ENCODE measurements at regions not wholly inside any gene's neighbourhood (a gene's known extent, or its start where the extent isn't known, plus 50 kb on each side); places are given as distances from the start of the nearest gene placed in this dataset.

DNA sequence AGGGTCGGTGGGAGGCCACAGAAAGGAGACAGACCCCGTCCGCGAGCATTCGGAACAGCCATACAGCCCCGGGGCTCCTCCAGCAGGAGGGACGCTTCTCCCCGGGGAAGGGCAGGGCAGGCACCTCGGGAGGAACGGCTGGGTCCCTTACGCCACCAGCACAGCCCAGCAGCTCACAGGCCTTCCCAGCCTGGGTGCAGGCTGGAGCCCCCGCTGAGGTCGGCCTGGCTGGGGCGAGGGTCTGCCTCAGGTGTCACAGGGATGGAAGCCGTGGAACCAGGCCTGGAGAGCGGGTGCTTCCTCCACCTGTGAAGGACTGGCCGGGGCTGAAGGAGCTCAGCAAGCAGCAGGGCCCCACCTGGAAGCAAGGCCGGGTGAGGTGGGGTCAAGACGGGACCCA lies 732.3 kb downstream of the BRD1 start:
- no peak overlapping the region for H3K27ac ChIP-seq
- no peak overlapping the region for H3K4me3 ChIP-seq
- DNase-seq (ENCODE audit: low read depth, low spot score), result no peak
- TF ChIP-seq FOXP2 (optimal IDR thresholded peaks at IDR 0.05; ENCODE audit: control extremely low read depth, extremely low read length, insufficient read depth) (no peak), EZH2 (IDR thresholded peaks at IDR 0.05) (no peak), POLR2AphosphoS5 (IDR thresholded peaks at IDR 0.05; ENCODE audit: borderline replicate concordance, low read depth, low read length) (no peak)
- H3K36me3 ChIP-seq (ENCODE audit: insufficient read depth, low read length), result no peaks in the 10 kb centered on the region
- H3K9me3 ChIP-seq (ENCODE audit: low read depth, low read length), result no peaks in the 10 kb centered on the region
- no peak overlapping the region for H3K9ac ChIP-seq (ENCODE audit: insufficient read length)

DNA sequence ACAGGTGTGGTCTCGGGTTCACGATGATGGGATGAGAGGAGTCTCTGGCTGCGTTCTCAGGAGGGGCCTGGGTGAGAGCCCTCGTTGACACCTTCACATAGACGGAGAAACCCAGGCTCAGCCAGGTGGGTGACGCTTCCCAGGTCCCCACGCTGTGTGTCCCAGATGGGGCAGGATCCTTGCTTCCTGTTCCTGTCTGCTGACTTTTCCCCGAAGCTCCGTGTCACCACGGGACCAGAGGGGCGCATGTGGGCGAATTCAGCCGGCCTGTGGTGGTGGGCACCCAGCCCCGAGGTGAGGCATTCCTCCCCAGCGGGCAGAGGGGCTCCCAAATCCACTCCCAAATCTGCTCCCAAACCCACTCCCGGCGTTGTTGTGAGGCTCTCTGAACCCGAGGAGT lies 732.8 kb downstream of the BRD1 start:
- TF ChIP-seq FOXP2 (optimal IDR thresholded peaks at IDR 0.05; ENCODE audit: control extremely low read depth, extremely low read length, insufficient read depth), result no peak
- TF ChIP-seq EZH2 (IDR thresholded peaks at IDR 0.05), result no peak
- no peak for TF ChIP-seq POLR2AphosphoS5 (IDR thresholded peaks at IDR 0.05; ENCODE audit: borderline replicate concordance, low read depth, low read length)
- H3K9ac ChIP-seq (ENCODE audit: insufficient read length), result no peak overlapping the region
- no peaks in the 10 kb centered on the region for H3K9me3 ChIP-seq (ENCODE audit: low read depth, low read length)
- no peak overlapping the region for H3K4me3 ChIP-seq
- no peak for DNase-seq (ENCODE audit: low read depth, low spot score)
- H3K36me3 ChIP-seq (ENCODE audit: insufficient read depth, low read length), result no peaks in the 10 kb centered on the region
- no peak overlapping the region for H3K27ac ChIP-seq

GRCh38 chr22:49094151-49094550 lies 733.5 kb downstream of the BRD1 start:
- H3K4me3 ChIP-seq, result no peak overlapping the region
- no peak for DNase-seq (ENCODE audit: low read depth, low spot score)
- no peak overlapping the region for H3K9ac ChIP-seq (ENCODE audit: insufficient read length)
- H3K36me3 ChIP-seq (ENCODE audit: insufficient read depth, low read length), result no peaks in the 10 kb centered on the region
- H3K27ac ChIP-seq, result no peak overlapping the region
- no peaks in the 10 kb centered on the region for H3K9me3 ChIP-seq (ENCODE audit: low read depth, low read length)
- TF ChIP-seq EZH2 (IDR thresholded peaks at IDR 0.05), result no peak
- TF ChIP-seq FOXP2 (optimal IDR thresholded peaks at IDR 0.05; ENCODE audit: control extremely low read depth, extremely low read length, insufficient read depth), result no peak
- TF ChIP-seq POLR2AphosphoS5 (IDR thresholded peaks at IDR 0.05; ENCODE audit: borderline replicate concordance, low read depth, low read length), result no peak

DNA sequence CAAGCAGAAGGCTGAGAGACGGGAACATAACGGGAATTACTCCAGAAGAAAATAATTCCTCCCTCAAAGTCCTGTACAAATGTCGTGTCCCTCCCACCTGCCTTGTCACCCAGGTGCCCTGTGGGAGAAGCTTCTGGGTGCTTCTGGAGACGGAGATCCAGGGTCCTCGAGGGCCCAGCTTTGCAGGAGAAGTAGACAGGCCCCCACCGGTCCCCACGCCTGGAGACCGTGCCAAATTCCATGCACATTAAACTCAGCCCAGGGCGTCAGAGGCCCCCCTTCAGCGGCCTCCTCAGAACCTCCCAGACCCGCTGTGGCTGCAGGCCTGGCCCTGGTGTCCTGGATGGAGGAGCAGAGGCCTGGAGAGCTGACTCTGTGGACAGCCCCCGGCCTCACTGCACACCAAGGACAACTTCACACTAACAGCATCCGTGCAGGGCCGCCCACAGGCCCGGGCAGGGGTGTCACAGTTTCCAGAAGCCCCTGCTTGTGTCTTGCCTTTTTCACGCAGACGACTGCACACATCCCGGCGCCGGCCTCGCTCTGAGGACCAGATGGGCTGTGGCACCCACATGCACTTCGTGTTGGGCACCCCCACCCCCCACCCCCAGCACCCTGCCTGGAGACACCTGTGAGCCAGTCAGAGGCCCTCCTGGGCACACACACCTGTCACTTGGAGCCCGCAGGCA lies 734.3 kb downstream of the BRD1 start:
- TF ChIP-seq EZH2 (IDR thresholded peaks at IDR 0.05) (no peak), FOXP2 (optimal IDR thresholded peaks at IDR 0.05; ENCODE audit: control extremely low read depth, extremely low read length, insufficient read depth) (no peak), POLR2AphosphoS5 (IDR thresholded peaks at IDR 0.05; ENCODE audit: borderline replicate concordance, low read depth, low read length) (no peak)
- H3K4me3 ChIP-seq, result no peak overlapping the region
- H3K9ac ChIP-seq (ENCODE audit: insufficient read length), result no peak overlapping the region
- H3K27ac ChIP-seq, result no peak overlapping the region
- H3K9me3 ChIP-seq (ENCODE audit: low read depth, low read length), result no peaks in the 10 kb centered on the region
- DNase-seq (ENCODE audit: low read depth, low spot score), result no peak
- H3K36me3 ChIP-seq (ENCODE audit: insufficient read depth, low read length), result no peaks in the 10 kb centered on the region

GRCh38 chr22:49092716-49093115 lies 735.0 kb downstream of the BRD1 start:
- no peak for DNase-seq (ENCODE audit: low read depth, low spot score)
- H3K9me3 ChIP-seq (ENCODE audit: low read depth, low read length), result no peaks in the 10 kb centered on the region
- no peaks in the 10 kb centered on the region for H3K36me3 ChIP-seq (ENCODE audit: insufficient read depth, low read length)
- H3K4me3 ChIP-seq, result no peak overlapping the region
- H3K9ac ChIP-seq (ENCODE audit: insufficient read length), result no peak overlapping the region
- TF ChIP-seq POLR2AphosphoS5 (IDR thresholded peaks at IDR 0.05; ENCODE audit: borderline replicate concordance, low read depth, low read length), result no peak
- TF ChIP-seq FOXP2 (optimal IDR thresholded peaks at IDR 0.05; ENCODE audit: control extremely low read depth, extremely low read length, insufficient read depth), result no peak
- no peak for TF ChIP-seq EZH2 (IDR thresholded peaks at IDR 0.05)
- H3K27ac ChIP-seq, result no peak overlapping the region

DNA sequence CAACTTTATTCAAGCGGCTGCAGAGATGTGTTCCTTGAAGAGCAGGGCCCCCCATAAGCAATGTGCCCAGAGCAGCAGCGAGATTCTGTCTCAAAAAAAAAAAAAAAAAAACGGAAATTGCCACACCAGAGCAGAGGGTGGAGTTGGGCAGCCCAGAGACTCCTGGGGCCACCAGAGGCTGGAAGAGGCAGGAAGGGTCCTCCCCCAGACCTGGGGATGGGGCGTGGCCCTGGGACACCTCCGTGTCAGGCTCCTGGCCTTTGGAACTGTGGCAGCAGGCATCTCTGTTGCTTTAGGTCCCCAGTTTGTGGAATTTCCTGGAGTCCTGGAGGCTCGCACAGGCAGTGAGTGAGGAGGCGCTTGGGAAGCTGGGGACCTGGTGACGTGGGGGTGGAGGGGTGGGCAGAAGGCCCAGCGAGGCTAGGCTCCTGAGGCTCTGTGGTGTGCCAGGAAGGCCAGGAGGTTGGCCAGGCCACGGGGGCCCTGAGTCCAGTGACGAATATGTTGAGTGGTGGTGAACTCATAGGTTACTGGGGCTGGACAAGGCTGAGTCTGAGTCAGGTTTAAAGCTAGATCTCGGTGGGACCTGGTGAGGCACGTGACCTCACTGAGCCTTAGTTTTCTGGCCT lies 735.6 kb downstream of the BRD1 start:
- H3K27ac ChIP-seq, result no peak overlapping the region
- DNase-seq (ENCODE audit: low read depth, low spot score), result no peak
- no peak overlapping the region for H3K9ac ChIP-seq (ENCODE audit: insufficient read length)
- TF ChIP-seq POLR2AphosphoS5 (IDR thresholded peaks at IDR 0.05; ENCODE audit: borderline replicate concordance, low read depth, low read length) (no peak), EZH2 (IDR thresholded peaks at IDR 0.05) (no peak), FOXP2 (optimal IDR thresholded peaks at IDR 0.05; ENCODE audit: control extremely low read depth, extremely low read length, insufficient read depth) (no peak)
- H3K9me3 ChIP-seq (ENCODE audit: low read depth, low read length), result no peaks in the 10 kb centered on the region
- no peak overlapping the region for H3K4me3 ChIP-seq
- no peaks in the 10 kb centered on the region for H3K36me3 ChIP-seq (ENCODE audit: insufficient read depth, low read length)

- Histone ChIP-seq H3K36me3 (ENCODE audit: insufficient read depth, low read length) (no peaks in the 10 kb centered on the region), H3K4me3 (no peak overlapping the region), H3K9ac (ENCODE audit: insufficient read length) (no peak overlapping the region), H3K27ac (no peak overlapping the region), H3K9me3 (ENCODE audit: low read depth, low read length) (no peaks in the 10 kb centered on the region)
- DNase-seq (ENCODE audit: low read depth, low spot score), result no peak
- TF ChIP-seq POLR2AphosphoS5 (IDR thresholded peaks at IDR 0.05; ENCODE audit: borderline replicate concordance, low read depth, low read length) (no peak), EZH2 (IDR thresholded peaks at IDR 0.05) (no peak), FOXP2 (optimal IDR thresholded peaks at IDR 0.05; ENCODE audit: control extremely low read depth, extremely low read length, insufficient read depth) (no peak)
These were observed 736.2 kb downstream of the BRD1 start for GRCh38 chr22:49091451-49091850.

DNA sequence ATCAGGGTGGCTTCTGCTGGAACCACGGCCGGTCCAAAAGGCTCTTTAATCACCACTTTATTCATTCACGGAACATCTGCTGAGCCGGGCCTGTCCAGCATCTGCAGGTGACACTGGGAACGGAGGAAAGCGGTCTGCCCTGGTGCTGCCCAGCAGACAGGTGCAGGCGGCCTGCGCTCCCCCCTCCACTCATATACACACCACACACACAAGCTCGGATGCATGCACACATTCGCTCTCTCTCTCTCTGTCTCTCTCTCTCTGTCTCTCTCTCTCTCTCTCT lies 736.9 kb downstream of the BRD1 start:
- no peak for DNase-seq (ENCODE audit: low read depth, low spot score)
- no peaks in the 10 kb centered on the region for H3K9me3 ChIP-seq (ENCODE audit: low read depth, low read length)
- H3K36me3 ChIP-seq (ENCODE audit: insufficient read depth, low read length), result no peaks in the 10 kb centered on the region
- TF ChIP-seq FOXP2 (optimal IDR thresholded peaks at IDR 0.05; ENCODE audit: control extremely low read depth, extremely low read length, insufficient read depth) (no peak), POLR2AphosphoS5 (IDR thresholded peaks at IDR 0.05; ENCODE audit: borderline replicate concordance, low read depth, low read length) (no peak), EZH2 (IDR thresholded peaks at IDR 0.05) (no peak)
- H3K4me3 ChIP-seq, result no peak overlapping the region
- no peak overlapping the region for H3K9ac ChIP-seq (ENCODE audit: insufficient read length)
- H3K27ac ChIP-seq, result no peak overlapping the region
